22Rv1 (cell line): ENCODE measurements at regions not wholly inside any gene's neighbourhood (a gene's known extent, or its start where the extent isn't known, plus 50 kb on each side); places are given as distances from the start of the nearest gene placed in this dataset.

Experiments
- CTCF ChIP-seq: fragments of 450-650 bp; IDR thresholded peaks from 2 replicates; pipeline ENCODE4 v1.5.1; 2017; ENCODE audit warnings: mild to moderate bottlenecking
- ZFX ChIP-seq: fragments of 450-650 bp; IDR thresholded peaks from 2 replicates; pipeline ENCODE4 v1.6.1; 2017; ENCODE audit warnings: antibody characterized with exemption, borderline replicate concordance

GRCh38 chr12:63419154-63419553, 249.1 kb downstream of the DPY19L2 start:
- TF ChIP-seq CTCF, result no peak
- no peak for TF ChIP-seq ZFX
